NCI-H187 (cell line): ENCODE measurements at regions not wholly inside any gene's neighbourhood (a gene's known extent, or its start where the extent isn't known, plus 50 kb on each side); places are given as distances from the start of the nearest gene placed in this dataset.
"Not testable (repeated sequence)": the region's sequence is repeated elsewhere in the genome, so short reads cannot be mapped to it uniquely, and the experiment has no call there.

Experiments used
- DNase-seq, 2 experiments: peaks; one replicate each; lab custom pipeline; 2025; lab: John Stamatoyannopoulos, UW

- not testable (repeated sequence) for DNase-seq
These were observed 621.9 kb upstream of the ITGA1 start for GRCh38 chr5:52165806-52166205.

GRCh38 chr5:52173133-52173532 lies 614.6 kb upstream of the ITGA1 start:
- DNase-seq: no peak

GRCh38 chr5:52177193-52177592 lies 610.5 kb upstream of the ITGA1 start:
- DNase-seq: no peak

GRCh38 chr5:52181403-52181802 lies 606.3 kb upstream of the ITGA1 start:
- no peak for DNase-seq

GRCh38 chr5:52190737-52191136 lies 597.0 kb upstream of the ITGA1 start:
- DNase-seq: no peak

- DNase-seq: no peak
These were observed 587.9 kb upstream of the ITGA1 start for GRCh38 chr5:52199833-52200232.

GRCh38 chr5:52202256-52202655 lies 585.5 kb upstream of the ITGA1 start:
- DNase-seq: no peak

- no peak for DNase-seq
These were observed 583.4 kb upstream of the ITGA1 start for GRCh38 chr5:52204310-52204709.
